ENCODE measurements at regions not wholly inside any gene's neighbourhood (a gene's known extent, or its start where the extent isn't known, plus 50 kb on each side); places are given as distances from the start of the nearest gene placed in this dataset.

DNA sequence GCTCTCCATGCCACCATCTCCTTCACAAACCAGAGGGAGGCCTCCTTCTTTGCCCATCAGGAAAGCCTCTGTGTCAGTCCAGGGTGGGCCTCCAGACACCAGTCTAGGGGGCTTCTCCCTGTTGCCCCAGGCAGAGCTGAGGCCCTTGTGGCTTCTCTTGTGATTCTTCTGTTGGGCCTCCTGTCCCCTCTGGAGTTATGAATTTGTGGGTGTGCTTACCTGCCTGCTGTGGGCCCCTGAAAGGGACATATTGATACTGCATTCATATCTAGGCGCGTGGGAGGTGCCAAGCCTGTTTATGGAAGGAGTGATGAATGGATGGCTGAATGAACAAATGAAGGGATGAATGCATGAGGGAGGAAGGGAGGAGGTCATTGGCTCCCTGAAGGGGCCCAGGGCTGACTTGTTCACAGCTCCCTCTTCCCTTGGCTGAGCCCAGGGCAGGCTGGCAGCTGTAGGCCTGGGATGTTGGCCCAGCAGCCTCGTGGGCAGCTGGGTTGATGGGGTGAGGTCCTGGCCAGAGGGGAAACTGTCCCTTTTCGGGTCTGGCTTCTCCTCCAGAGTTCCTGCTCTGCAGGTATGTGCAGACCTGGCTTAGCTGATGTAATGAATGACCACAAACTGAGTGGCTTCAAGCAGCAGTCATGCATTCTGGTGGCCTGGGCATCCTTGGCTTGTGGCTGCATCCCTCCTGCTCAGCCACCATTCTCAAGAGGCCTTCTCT, 195.4 kb downstream of the GOLGA6L6 start:
- H3K4me3 ChIP-seq (replicated peaks in 1 of 3; ENCODE audit: low read depth in 2 of 3, low read length in 3 of 3): no peak overlapping the region
- Mint-ChIP-seq H3K27me3 (ENCODE audit: low read depth in 3 of 3) (peaks cover 0 to 1% (median 0%) of the 10 kb centered on the region in 3 donors), H3K4me3 (no peak overlapping the region), H3K36me3 (no peaks in the 10 kb centered on the region), H3K9me3 (peaks cover 0 to 4% (median 0%) of the 10 kb centered on the region in 7 donors), H3K27ac (no peak overlapping the region), H3K4me1 (no peaks in the 10 kb centered on the region)
- DNase-seq: peak in 1 of 3 donors; percentile 7
- TF ChIP-seq, protein P1, sequence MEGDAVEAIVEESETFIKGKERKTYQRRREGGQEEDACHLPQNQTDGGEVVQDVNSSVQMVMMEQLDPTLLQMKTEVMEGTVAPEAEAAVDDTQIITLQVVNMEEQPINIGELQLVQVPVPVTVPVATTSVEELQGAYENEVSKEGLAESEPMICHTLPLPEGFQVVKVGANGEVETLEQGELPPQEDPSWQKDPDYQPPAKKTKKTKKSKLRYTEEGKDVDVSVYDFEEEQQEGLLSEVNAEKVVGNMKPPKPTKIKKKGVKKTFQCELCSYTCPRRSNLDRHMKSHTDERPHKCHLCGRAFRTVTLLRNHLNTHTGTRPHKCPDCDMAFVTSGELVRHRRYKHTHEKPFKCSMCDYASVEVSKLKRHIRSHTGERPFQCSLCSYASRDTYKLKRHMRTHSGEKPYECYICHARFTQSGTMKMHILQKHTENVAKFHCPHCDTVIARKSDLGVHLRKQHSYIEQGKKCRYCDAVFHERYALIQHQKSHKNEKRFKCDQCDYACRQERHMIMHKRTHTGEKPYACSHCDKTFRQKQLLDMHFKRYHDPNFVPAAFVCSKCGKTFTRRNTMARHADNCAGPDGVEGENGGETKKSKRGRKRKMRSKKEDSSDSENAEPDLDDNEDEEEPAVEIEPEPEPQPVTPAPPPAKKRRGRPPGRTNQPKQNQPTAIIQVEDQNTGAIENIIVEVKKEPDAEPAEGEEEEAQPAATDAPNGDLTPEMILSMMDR (IDR thresholded peaks at IDR 0.05): no peak
- intact Hi-C loops (cut with micrococcal nuclease): loop anchor here in 1 of 2 donors (10.0 kb wide), 1 partner anchor 59 kb away; no protein-coding TSS in a partner anchor
- no peaks in the 10 kb centered on the region for H3K27me3 ChIP-seq (ENCODE audit: control insufficient read depth in 2 of 2, insufficient read depth in 2 of 2, low read length in 2 of 2)
- H3K27ac ChIP-seq (ENCODE audit: low read depth in 1 of 2, low read length in 2 of 2): no peak overlapping the region
- no peaks in the 10 kb centered on the region for H3K4me1 ChIP-seq (ENCODE audit: control insufficient read depth in 1 of 2, insufficient read depth in 2 of 2, low read length in 2 of 2)
- no peak overlapping the region for H2AFZ ChIP-seq (ENCODE audit: insufficient read depth, low read depth, low read length, poor library complexity, severe bottlenecking)
- WGBS (ENCODE audit: insufficient coverage): 63% methylated on average over 4 of the region's 4 CpGs
- H4K20me1 ChIP-seq (ENCODE audit: insufficient read depth, low read length): no peaks in the 10 kb centered on the region
- no peaks in the 10 kb centered on the region for H3K36me3 ChIP-seq (replicated peaks in 1 of 2; ENCODE audit: control insufficient read depth in 1 of 2, insufficient read depth in 2 of 2, low read length in 2 of 2)
- H3K79me2 ChIP-seq (ENCODE audit: insufficient read depth, low read length): no peaks in the 10 kb centered on the region
- H3K4me2 ChIP-seq (replicated peaks; ENCODE audit: extremely low read depth, low read length, poor library complexity, severe bottlenecking): no peak overlapping the region
- H3K9ac ChIP-seq (ENCODE audit: insufficient read depth, low read length, poor library complexity, severe bottlenecking): no peak overlapping the region
- peaks cover 48 to 53% of the 10 kb centered on the region in 2 donors for H3K9me3 ChIP-seq (replicated peaks in 1 of 2; ENCODE audit: control insufficient read depth in 1 of 2, insufficient read depth in 1 of 2, low read length in 2 of 2)

DNA sequence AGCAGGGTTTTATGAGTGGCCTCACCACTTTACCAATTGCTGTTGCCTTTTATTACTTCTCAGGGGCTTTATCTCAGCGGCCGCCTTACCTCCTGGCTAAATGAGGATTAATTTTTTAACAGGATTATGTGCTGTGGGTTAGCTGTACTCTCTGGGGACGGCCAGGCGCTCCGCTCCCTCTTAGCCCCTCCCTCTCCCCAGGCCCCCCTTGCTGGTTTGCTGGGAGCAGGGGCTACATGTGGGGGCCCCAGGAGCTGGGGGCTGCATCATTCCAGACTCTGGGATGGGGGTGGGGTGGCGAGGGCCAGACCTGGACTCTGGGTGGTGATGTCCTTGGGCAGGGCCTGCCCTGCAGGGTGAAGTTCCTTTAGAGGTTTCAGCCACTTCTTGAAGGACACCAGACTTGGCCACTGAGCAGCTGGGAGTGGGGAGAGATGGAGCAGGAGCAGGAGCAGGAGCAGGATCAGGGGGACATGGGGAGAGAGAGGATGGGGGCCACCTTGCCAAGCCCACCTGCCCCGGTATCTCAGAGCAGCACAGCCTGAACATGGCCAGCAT, 196.1 kb downstream of the GOLGA6L6 start:
- TF ChIP-seq, protein P1 (IDR thresholded peaks at IDR 0.05): no peak

More for the DNA sequence above, 196.1 kb downstream of the GOLGA6L6 start:
- Mint-ChIP-seq H3K27me3 (ENCODE audit: low read depth in 3 of 3) (peaks cover 0 to 1% (median 0%) of the 10 kb centered on the region in 3 donors), H3K4me1 (no peaks in the 10 kb centered on the region), H3K4me3 (no peak overlapping the region), H3K27ac (no peak overlapping the region), H3K9me3 (peaks cover 0 to 4% (median 0%) of the 10 kb centered on the region in 7 donors), H3K36me3 (no peaks in the 10 kb centered on the region)
- no peak overlapping the region for H3K9ac ChIP-seq (ENCODE audit: insufficient read depth, low read length, poor library complexity, severe bottlenecking)
- H3K9me3 ChIP-seq (replicated peaks in 1 of 2; ENCODE audit: control insufficient read depth in 1 of 2, insufficient read depth in 1 of 2, low read length in 2 of 2): peaks cover 56 to 61% of the 10 kb centered on the region in 2 donors
- no peaks in the 10 kb centered on the region for H3K27me3 ChIP-seq (ENCODE audit: control insufficient read depth in 2 of 2, insufficient read depth in 2 of 2, low read length in 2 of 2)
- H4K20me1 ChIP-seq (ENCODE audit: insufficient read depth, low read length): no peaks in the 10 kb centered on the region
- no peaks in the 10 kb centered on the region for H3K4me1 ChIP-seq (ENCODE audit: control insufficient read depth in 1 of 2, insufficient read depth in 2 of 2, low read length in 2 of 2)
- no peaks in the 10 kb centered on the region for H3K79me2 ChIP-seq (ENCODE audit: insufficient read depth, low read length)
- no peak overlapping the region for H3K4me2 ChIP-seq (replicated peaks; ENCODE audit: extremely low read depth, low read length, poor library complexity, severe bottlenecking)
- no peak overlapping the region for H3K27ac ChIP-seq (ENCODE audit: low read depth in 1 of 2, low read length in 2 of 2)
- H3K4me3 ChIP-seq (replicated peaks in 1 of 3; ENCODE audit: low read depth in 2 of 3, low read length in 3 of 3): no peak overlapping the region
- DNase-seq: peak in 1 of 3 donors; percentile 13
- whole genome bisulfite sequencing (ENCODE audit: insufficient coverage): 93% methylated on average over 2 of the region's 7 CpGs
- H3K36me3 ChIP-seq (replicated peaks in 1 of 2; ENCODE audit: control insufficient read depth in 1 of 2, insufficient read depth in 2 of 2, low read length in 2 of 2): no peaks in the 10 kb centered on the region
- no peak overlapping the region for H2AFZ ChIP-seq (ENCODE audit: insufficient read depth, low read depth, low read length, poor library complexity, severe bottlenecking)
- intact Hi-C loops (cut with micrococcal nuclease): loop anchor here in 1 of 2 donors (10.0 kb wide), 1 partner anchor 59 kb away; no protein-coding TSS in a partner anchor

Measured in CD14-positive monocyte (primary cell).